ENCODE measurements at regions not wholly inside any gene's neighbourhood (a gene's known extent, or its start where the extent isn't known, plus 50 kb on each side); places are given as distances from the start of the nearest gene placed in this dataset.

DNA sequence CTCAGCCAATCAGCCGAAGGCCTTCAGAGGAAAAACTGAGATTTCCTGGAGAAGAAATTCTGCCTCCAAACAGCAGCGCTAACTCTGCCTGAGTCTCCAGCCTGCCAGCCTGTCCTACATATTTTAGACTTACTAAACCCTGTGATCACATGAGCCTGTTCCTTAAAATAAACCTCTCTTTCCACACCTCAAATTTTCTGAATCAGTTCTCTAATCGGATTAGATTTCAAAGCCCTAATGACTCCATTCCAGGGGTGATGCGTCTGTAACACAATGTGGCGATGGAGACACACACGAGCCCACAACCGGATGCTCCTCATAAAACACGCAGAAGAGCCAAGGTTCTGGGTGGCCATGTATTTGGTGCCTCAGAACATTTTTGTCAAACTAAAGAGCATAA is 1371.2 kb downstream of the BRD1 start:
- Histone ChIP-seq H3K4me1 (ENCODE audit: control insufficient read depth in 1 of 2, low read depth in 2 of 2) (no peaks in the 10 kb centered on the region), H3K27ac (no peak overlapping the region), H3K27me3 (replicated peaks; ENCODE audit: insufficient read depth) (no peaks in the 10 kb centered on the region), H3K36me3 (no peaks in the 10 kb centered on the region), H3K9me3 (no peaks in the 10 kb centered on the region), H3K4me3 (no peak overlapping the region)
- DNase-seq (ENCODE audit: low spot score) (no peak), ATAC-seq (ENCODE audit: insufficient number of reproducible peaks, low FRiP score, low read depth) (no peak)
- TF ChIP-seq, protein P1, sequence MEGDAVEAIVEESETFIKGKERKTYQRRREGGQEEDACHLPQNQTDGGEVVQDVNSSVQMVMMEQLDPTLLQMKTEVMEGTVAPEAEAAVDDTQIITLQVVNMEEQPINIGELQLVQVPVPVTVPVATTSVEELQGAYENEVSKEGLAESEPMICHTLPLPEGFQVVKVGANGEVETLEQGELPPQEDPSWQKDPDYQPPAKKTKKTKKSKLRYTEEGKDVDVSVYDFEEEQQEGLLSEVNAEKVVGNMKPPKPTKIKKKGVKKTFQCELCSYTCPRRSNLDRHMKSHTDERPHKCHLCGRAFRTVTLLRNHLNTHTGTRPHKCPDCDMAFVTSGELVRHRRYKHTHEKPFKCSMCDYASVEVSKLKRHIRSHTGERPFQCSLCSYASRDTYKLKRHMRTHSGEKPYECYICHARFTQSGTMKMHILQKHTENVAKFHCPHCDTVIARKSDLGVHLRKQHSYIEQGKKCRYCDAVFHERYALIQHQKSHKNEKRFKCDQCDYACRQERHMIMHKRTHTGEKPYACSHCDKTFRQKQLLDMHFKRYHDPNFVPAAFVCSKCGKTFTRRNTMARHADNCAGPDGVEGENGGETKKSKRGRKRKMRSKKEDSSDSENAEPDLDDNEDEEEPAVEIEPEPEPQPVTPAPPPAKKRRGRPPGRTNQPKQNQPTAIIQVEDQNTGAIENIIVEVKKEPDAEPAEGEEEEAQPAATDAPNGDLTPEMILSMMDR (IDR thresholded peaks at IDR 0.05) = no peak

GRCh38 chr22:48453751-48454485 is 1373.8 kb downstream of the BRD1 start:
- DNase-seq (ENCODE audit: low spot score) (no peak), ATAC-seq (ENCODE audit: insufficient number of reproducible peaks, low FRiP score, low read depth) (no peak)
- Histone ChIP-seq H3K36me3 (no peaks in the 10 kb centered on the region), H3K27me3 (replicated peaks; ENCODE audit: insufficient read depth) (no peaks in the 10 kb centered on the region), H3K9me3 (no peaks in the 10 kb centered on the region), H3K27ac (no peak overlapping the region), H3K4me1 (ENCODE audit: control insufficient read depth in 1 of 2, low read depth in 2 of 2) (no peaks in the 10 kb centered on the region), H3K4me3 (no peak overlapping the region)
- TF ChIP-seq, protein P1 (IDR thresholded peaks at IDR 0.05) = no peak

DNA sequence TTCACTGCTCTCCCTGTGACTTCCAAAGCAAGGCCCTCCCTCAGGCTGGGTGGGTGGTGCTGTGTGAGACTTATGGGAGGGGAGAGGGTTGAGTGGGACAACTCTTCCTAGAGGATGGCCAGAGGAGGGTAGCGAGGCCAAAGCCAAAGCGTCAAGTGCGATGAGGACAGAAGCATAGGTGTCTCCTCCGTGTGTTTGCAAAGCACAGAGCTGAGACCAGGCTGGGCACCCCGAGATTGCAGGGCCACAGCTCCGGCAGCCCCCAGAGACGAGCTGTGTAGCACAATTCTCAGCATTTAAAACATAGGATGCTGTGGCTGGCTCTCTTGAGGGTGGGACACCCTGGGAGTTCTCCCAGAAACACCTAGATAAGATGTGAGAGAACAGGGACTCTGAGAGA is 1374.5 kb downstream of the BRD1 start:
- H3K27me3 ChIP-seq (replicated peaks; ENCODE audit: insufficient read depth) = no peaks in the 10 kb centered on the region
- no peak overlapping the region for H3K4me3 ChIP-seq
- no peak overlapping the region for H3K27ac ChIP-seq
- H3K9me3 ChIP-seq = no peaks in the 10 kb centered on the region
- ATAC-seq (ENCODE audit: insufficient number of reproducible peaks, low FRiP score, low read depth) (no peak), DNase-seq (ENCODE audit: low spot score) (no peak)
- H3K36me3 ChIP-seq = no peaks in the 10 kb centered on the region
- no peaks in the 10 kb centered on the region for H3K4me1 ChIP-seq (ENCODE audit: control insufficient read depth in 1 of 2, low read depth in 2 of 2)
- TF ChIP-seq, protein P1 (IDR thresholded peaks at IDR 0.05) = no peak

GRCh38 chr22:48452766-48453165 is 1374.9 kb downstream of the BRD1 start:
- DNase-seq (ENCODE audit: low spot score) = no peak
- TF ChIP-seq, protein P1 (IDR thresholded peaks at IDR 0.05) = no peak
- H3K36me3 ChIP-seq = no peaks in the 10 kb centered on the region

GRCh38 chr22:48451891-48452290 is 1375.8 kb downstream of the BRD1 start:
- TF ChIP-seq, protein P1 (IDR thresholded peaks at IDR 0.05) = no peak
- Histone ChIP-seq H3K4me1 (ENCODE audit: control insufficient read depth in 1 of 2, low read depth in 2 of 2) (no peaks in the 10 kb centered on the region), H3K27ac (no peak overlapping the region), H3K4me3 (no peak overlapping the region), H3K27me3 (replicated peaks; ENCODE audit: insufficient read depth) (no peaks in the 10 kb centered on the region), H3K36me3 (no peaks in the 10 kb centered on the region), H3K9me3 (no peaks in the 10 kb centered on the region)
- ATAC-seq (ENCODE audit: insufficient number of reproducible peaks, low FRiP score, low read depth) = no peak
- DNase-seq (ENCODE audit: low spot score) = no peak

More at GRCh38 chr22:48452766-48453165, 1374.9 kb downstream of the BRD1 start:
- H3K27ac ChIP-seq = no peak overlapping the region
- no peak overlapping the region for H3K4me3 ChIP-seq
- ATAC-seq (ENCODE audit: insufficient number of reproducible peaks, low FRiP score, low read depth) = no peak
- H3K9me3 ChIP-seq = no peaks in the 10 kb centered on the region
- no peaks in the 10 kb centered on the region for H3K4me1 ChIP-seq (ENCODE audit: control insufficient read depth in 1 of 2, low read depth in 2 of 2)
- H3K27me3 ChIP-seq (replicated peaks; ENCODE audit: insufficient read depth) = no peaks in the 10 kb centered on the region
